CMK (cell line): ENCODE measurements at regions not wholly inside any gene's neighbourhood (a gene's known extent, or its start where the extent isn't known, plus 50 kb on each side); places are given as distances from the start of the nearest gene placed in this dataset.

Experiments
- DNase-seq: peaks from one replicate; pipeline ENCODE4 v3.0.0-alpha.2; 2010; ENCODE audit warnings: low read depth

DNA sequence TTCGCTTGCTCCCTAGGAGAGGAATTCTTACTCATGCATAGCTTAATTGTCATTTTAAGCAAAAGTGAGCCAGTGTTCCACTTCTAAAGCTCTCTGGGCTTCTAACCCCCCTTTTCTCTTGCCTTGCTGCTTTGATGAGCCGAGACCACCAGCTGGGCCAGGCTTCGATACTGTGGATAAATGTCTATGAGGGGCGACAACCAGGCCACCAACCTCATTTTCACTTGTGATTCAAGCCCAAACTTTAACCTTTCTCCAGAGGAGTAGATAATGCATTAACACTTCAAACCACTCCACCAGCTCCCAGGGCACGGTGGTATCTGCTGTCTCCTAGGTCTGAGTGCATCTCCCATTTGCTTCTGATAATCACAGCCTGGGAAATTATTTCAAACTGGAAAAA is 205.6 kb downstream of the PSAT1 start:
- no peak for DNase-seq

DNA sequence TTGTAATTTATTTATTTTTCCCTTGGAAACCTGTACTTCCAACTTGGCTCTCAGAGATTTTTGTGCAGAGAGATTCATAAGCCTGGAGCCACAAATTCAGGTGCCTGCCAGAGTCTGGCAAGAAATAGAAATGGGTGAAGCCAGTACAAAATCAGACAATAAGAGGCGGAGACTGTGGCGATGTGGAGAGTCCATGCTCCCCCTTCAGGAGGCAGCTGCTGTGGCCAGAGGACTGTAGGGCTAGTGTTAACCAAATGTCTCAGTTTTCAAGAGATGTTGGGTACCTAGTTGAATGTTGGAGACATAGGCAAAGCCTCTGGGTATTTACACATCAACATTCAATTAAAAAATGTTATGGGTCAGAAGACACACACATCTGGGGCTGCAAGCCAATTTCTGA is 208.6 kb downstream of the PSAT1 start:
- no peak for DNase-seq

DNA sequence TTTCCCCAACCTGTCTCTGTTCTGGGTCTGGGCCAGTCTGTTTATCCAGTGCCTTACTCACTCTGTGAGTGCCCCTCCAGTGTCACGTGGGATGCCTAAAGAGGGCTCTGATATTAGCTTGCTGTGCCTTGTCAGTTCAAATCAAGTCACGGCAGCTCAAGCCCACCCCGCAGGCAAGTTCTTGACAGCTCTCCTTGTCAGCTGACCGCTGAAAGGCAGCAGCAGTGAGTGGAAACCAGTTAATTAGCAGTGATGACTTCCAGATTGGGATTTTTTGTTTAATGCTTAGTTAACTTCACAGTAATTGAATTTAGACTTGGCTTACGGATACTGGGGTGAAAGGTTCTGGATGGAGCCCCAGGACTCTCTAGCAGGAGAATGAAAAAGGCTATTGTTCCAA is 210.1 kb downstream of the PSAT1 start:
- no peak for DNase-seq

DNA sequence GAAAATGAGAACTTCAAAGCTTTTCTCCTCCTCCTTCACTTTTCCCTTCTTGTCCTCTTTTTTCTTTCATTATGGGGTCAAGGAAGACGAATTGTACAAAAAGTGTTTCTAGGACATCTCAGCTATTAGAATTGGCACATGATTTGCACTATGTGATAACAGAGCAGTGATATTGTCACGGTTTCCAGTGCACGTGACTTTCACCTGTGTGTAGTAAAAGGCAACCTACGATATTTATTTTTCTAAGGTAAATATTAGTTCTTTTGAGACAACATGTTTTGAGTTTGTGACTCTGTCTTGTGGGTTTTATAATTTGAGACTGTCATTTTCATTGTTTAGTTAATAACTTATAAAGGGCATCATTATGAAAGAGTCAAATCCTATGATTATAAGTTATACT is 213.1 kb downstream of the PSAT1 start:
- no peak for DNase-seq

DNA sequence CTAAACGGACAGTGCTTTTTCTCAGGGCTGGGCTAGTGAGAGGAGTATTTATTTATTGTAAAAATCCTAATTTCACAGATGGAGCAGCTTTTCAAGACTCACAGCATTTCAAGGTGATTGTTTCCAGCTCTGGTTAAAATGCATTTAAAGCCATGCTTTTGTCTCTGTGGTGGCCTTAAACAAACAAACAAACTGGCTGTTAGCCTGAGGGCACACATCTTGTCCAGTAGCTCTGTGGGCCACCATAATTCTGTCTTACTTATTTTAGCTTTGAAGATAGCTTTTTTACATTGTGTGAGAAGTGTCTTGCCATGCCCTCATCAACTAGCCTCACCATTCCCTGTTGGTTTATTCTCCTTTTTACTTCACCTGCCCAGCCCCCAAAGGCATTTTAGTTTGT is 218.2 kb downstream of the PSAT1 start:
- no peak for DNase-seq

- no peak for DNase-seq
Observed at GRCh38 chr9:78519786-78520185, 222.9 kb downstream of the PSAT1 start.

DNA sequence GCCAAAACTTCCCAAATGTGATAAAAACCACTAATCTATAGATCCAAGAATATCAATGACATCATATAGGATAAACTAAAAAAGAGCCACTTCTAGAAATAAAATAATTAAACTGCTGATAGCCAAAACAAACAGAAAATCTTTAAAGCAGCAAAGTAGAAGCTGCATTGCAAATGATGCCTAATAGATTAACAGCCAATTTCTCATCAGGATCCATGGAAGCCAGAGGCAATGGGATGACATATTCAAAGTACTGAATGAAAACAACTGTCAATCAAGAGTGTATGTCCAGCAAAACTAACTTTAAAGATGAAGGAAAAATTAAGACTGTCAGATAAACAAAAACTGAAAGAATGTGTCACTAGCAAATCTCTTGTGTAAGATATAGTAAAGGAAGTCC is 224.8 kb downstream of the PSAT1 start:
- DNase-seq = no peak

DNA sequence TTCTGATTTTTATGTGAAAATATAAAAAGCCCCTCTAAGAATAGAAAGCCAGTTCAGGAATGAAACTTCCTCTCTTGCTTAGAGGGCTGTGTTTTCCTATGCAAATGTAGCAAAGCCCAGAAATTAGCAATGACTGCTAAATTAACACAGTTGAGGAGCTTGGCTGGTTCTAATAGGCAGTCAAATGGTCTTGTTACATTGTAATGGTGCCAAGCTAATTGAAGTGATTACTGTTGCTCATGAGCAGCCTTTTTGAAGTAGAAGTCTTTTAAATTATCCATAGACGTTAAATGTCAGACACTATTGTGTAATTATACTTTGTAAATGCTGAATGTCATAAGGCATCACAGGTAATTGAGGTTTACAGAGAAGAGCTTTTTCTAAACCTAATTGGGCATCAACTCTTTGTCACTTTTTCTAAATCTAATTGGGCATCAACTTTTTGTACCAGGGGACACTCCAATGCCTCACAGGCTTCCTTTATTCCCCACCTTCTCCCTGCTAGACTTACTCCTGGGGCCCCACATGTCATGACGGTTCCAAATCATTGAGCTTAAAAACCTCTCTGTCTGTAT is 229.1 kb downstream of the PSAT1 start:
- no peak for DNase-seq

DNA sequence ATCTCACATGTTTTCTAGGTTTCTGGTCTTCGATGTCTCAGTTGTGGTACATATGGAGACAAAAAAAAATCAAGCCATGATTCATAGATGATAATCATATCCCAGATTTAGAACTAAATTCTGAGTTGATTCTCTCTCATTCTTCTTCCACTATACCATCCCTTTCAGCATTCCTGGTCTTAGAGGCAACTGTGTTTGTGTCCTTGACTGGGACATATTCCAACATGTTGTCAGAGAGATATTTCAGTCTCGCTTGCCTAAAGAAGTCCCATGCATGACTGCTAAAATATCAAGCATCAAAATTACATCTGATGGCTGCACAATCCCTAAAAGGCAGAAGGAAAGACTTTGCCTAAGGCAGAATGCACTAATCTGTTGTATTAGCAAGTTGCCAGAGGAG is 236.6 kb downstream of the PSAT1 start:
- no peak for DNase-seq

DNA sequence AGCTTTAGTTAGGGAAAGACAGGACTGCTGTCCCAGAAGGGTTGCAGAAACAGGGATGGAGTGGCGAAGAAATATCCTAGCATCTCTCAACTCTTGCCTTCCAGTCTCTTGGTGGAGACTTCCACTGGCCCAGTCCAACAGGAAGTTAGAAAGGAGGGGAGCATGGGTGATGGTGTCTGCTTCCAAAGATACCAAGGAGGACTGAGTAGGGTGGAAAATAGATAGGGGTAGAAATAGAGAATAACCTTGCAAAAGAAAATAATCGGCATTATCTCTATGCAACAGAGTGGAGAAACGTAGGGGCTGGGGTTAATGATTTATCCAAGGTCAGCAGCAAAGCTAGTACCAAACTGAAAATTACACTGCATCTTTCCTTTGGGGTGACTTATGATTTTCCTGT is 242.3 kb downstream of the PSAT1 start:
- DNase-seq = peak; percentile 39

DNA sequence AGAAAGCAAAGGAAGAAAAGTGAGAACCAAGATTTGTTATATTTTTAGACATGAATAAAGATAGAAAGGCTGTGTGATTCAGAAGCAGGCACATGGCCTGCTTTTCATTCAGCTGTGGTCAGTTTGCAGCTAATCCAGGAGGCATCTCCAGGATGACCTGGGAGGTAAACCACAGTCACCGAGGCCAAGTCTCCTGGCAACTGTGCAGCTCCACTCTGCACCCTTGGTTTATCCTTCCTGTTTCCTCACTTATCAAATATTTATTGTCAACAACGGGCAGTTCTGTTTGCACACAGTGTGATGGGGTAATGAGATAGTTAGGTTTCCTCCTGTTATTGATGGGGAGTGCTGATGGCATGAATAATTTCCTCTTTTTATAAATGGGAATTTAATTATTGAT is 243.0 kb downstream of the PSAT1 start:
- DNase-seq = no peak

DNA sequence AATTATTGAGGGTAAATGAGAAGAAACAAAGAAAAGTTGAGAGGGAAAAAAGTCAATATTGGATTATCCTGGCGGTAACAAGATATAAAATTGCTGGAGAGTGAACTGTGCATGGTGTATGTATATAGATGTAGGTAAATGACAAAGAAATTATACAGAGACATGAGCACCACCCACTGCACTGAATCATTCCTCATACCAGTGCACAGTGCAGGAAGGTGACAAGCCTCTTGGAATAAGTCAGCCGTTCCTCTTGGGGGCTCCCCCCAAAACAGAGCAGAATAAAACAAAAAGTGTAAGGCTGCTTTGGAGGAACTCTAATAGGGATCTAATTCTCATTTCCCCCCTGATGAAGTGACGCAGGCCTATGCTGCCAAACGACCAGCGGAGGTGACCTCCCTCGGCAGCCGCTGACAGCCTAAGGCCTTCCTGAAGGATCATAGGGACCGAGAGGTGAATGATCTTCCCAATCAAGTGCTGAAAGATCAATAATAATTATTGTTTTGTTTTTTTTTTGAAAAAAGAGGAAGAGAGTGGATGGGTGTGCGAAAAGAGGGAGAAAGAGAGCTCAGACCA is 245.0 kb downstream of the PSAT1 start:
- DNase-seq = no peak

DNA sequence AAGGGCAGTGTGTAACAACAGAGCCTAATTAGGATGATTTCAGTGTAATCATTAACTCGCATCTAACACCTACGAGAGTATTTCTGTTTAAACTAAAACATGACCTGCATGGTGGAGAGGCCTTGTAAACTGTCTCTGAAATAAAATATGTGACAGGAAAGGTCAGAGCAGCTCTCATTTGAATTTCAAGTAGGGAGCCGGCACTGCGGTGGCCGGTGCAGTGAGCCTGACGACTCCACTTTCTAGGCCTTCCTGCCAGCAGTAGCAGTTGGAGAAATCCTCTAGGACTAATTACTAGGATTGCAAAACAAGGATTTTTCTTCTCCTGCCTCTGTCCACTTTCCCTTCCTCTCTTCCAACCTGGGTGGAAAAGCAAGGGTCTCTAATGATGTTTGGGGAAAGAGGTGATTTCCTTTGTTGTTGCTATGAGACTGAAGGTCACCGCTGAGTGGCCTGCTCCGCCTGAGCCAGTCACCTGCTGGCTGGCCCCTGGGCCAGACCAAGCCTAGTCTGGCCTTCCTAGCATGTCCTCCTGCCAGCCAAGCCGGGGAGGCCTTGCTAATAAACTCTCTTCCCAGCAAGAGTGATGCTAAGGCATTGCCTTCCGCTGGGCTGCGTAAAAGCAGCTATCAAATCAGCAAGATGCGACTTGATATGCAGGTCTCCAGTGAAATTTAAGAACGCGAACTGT is 245.7 kb downstream of the PSAT1 start:
- no peak for DNase-seq

GRCh38 chr9:78543353-78543752 is 246.4 kb downstream of the PSAT1 start:
- no peak for DNase-seq

DNA sequence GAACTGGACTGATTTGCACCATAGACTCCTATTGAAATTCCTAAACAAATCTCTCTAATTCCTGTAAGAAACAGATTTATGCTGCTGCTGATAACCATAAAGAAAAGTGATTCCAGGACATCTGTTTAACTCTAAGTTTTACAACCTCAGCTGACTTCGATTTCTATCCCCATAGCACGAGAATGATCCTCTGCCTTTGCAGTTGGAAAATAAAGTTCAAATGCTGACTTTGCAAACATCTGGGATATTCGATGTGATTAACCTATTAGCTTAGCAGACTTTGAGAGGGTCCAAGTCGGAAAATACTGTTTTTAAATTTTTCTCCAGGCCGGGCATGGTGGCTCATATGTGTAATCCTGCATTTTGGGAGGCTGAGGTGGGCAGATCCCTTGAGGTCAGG is 247.3 kb downstream of the PSAT1 start:
- DNase-seq = no peak

GRCh38 chr9:78547831-78548230 is 250.9 kb downstream of the PSAT1 start:
- DNase-seq = peak; percentile 21

- no peak for DNase-seq
Observed at GRCh38 chr9:78548670-78549069, 251.7 kb downstream of the PSAT1 start.

DNA sequence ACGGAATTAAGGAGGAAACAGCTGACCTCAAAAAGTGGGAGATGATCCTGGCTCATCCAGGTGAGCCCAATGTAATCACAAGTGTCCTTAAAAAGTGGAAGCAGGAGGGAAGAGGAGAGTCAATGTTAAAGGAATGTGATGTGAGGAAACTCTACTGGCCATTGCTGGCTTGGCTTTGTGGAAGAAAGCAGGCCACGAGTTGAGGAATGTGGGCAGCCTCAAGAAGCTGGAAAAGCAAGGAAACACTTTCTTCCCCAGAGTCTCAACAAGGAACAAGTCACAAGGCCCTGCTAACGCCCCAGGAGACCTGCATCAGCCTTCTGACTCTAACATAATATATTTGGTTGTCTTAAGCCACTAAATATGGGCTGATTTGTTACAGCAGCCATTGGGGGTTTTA is 252.8 kb downstream of the PSAT1 start:
- DNase-seq = no peak

DNA sequence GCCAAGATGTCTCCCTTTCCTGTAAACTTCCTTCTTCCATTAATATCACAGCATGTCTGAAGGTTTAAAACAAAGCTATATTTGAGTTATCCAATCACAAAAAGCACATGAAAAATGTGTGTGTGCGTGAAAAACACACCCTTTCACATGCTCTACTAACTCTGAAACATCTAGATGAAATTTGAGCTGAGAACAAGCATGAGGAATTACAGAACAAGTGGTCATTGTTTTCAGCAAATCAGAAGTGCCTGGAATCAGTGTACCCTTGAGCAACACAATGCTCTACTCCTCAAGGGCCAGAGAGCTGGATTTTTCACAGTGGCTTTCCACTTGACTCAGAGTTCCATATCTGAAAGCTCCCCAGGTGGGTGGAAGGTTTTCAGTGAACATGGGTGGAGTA is 255.9 kb downstream of the PSAT1 start:
- DNase-seq = no peak

- no peak for DNase-seq
Observed at GRCh38 chr9:78557540-78557939, 260.6 kb downstream of the PSAT1 start.

DNA sequence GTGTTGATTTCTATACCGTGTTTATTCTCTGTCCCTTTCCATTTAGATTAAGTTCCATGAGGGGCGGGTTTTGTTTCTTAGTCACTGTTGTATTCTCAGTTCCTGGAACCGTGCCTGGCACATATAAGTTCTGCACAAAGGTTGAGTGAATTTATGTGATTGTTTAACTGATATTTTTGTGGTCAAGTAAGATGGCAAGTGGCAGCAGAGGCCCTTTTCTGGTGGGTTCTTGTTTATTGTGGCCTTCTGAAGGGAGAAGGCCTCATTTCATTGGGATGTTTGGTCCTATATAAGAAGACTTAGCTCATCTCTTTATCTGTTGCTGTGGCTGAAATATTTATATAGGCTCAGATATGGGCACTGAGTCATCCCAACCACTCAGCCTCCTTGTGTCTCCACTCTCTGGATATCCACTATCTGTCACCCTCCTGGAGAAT is 262.5 kb downstream of the PSAT1 start:
- DNase-seq = no peak

- DNase-seq = no peak
Observed at GRCh38 chr9:78562021-78562420, 265.1 kb downstream of the PSAT1 start.

DNA sequence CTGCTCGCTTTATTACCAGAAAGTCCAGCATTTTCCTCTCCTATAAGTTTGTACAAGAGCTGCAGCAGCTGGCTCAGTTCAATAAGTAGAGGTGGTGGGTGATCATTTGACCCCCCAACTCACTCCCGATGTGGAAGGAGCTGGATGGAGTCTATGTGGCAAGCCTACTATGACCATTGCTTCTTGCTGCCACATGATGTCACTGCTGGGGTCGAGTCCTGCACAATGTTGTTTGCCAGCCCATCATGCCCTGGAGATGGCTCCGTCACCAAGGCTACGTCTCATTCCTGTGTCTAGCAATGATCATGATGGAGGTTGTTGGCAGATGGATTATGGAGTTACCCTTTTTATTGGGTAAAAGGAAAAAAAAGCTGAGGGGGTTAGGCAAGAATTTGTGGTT is 266.3 kb downstream of the PSAT1 start:
- DNase-seq = no peak

GRCh38 chr9:78565481-78565880 is 268.6 kb downstream of the PSAT1 start:
- no peak for DNase-seq
